ENCODE measurements at regions not wholly inside any gene's neighbourhood (a gene's known extent, or its start where the extent isn't known, plus 50 kb on each side); places are given as distances from the start of the nearest gene placed in this dataset.
"Not testable (repeated sequence)": the region's sequence is repeated elsewhere in the genome, so short reads cannot be mapped to it uniquely, and the experiment has no call there.

- no peak for DNase-seq
These were observed 120.9 kb upstream of the PITX1 start for GRCh38 chr5:135154961-135155360.

GRCh38 chr5:135154197-135154596 is 120.2 kb upstream of the PITX1 start:
- no peak for DNase-seq

GRCh38 chr5:135153661-135154060 is 119.6 kb upstream of the PITX1 start:
- DNase-seq = no peak

GRCh38 chr5:135153259-135153658 is 119.2 kb upstream of the PITX1 start:
- DNase-seq = no peak

GRCh38 chr5:135151660-135152059 is 117.6 kb upstream of the PITX1 start:
- not testable (repeated sequence) for DNase-seq

- DNase-seq = no peak
These were observed 117.2 kb upstream of the PITX1 start for GRCh38 chr5:135151256-135151655.

- no peak for DNase-seq
These were observed 116.7 kb upstream of the PITX1 start for GRCh38 chr5:135150767-135151166.

- DNase-seq = no peak
These were observed 116.1 kb upstream of the PITX1 start for GRCh38 chr5:135149956-135150723.

- no peak for DNase-seq
These were observed 115.4 kb upstream of the PITX1 start for GRCh38 chr5:135149229-135149955.

- DNase-seq = no peak
These were observed 113.5 kb upstream of the PITX1 start for GRCh38 chr5:135147294-135148090.

- no peak for DNase-seq
These were observed 112.0 kb upstream of the PITX1 start for GRCh38 chr5:135145985-135146384.

GRCh38 chr5:135143682-135144081 is 109.7 kb upstream of the PITX1 start:
- DNase-seq = not testable (repeated sequence)

GRCh38 chr5:135141303-135142268 is 107.6 kb upstream of the PITX1 start:
- no peak for DNase-seq

GRCh38 chr5:135140446-135141204 is 106.6 kb upstream of the PITX1 start:
- no peak for DNase-seq

- DNase-seq = no peak
These were observed 105.5 kb upstream of the PITX1 start for GRCh38 chr5:135139381-135140134.

- DNase-seq = no peak
These were observed 104.3 kb upstream of the PITX1 start for GRCh38 chr5:135138116-135138850.

GRCh38 chr5:135137146-135137915 is 103.3 kb upstream of the PITX1 start:
- DNase-seq = no peak

GRCh38 chr5:135136546-135136945 is 102.5 kb upstream of the PITX1 start:
- no peak for DNase-seq

- DNase-seq = no peak
These were observed 101.7 kb upstream of the PITX1 start for GRCh38 chr5:135135530-135136226.
